NCI-H1694 treated with DMSO at 0.1 percent for 48 hours (cell line): ENCODE measurements at regions not wholly inside any gene's neighbourhood (a gene's known extent, or its start where the extent isn't known, plus 50 kb on each side); places are given as distances from the start of the nearest gene placed in this dataset.
"Not testable (repeated sequence)": the region's sequence is repeated elsewhere in the genome, so short reads cannot be mapped to it uniquely, and the experiment has no call there.

ENCODE experiments used
- DNase-seq: peaks from one replicate; lab custom pipeline; 2025; lab: John Stamatoyannopoulos, UW

DNA sequence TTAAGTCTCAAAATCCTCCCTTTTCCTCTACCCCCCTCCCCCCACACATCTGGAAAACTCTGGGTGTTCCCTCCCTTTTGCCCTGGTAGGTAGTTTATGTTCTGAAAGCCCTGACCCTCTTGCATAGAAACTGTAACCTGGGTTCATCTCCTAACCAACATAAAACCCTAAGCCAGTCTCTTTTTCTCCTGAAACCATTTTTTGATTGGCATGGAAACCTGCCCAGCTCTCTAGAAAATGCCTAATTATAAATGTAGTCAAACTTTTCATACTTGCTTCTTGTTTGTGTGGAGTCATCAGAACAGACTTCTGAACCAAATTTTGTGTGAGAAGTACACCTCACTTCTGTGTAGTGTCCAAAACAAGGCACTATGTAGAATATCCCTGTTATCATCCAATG is 1264.4 kb downstream of the SI start:
- DNase-seq: no peak

DNA sequence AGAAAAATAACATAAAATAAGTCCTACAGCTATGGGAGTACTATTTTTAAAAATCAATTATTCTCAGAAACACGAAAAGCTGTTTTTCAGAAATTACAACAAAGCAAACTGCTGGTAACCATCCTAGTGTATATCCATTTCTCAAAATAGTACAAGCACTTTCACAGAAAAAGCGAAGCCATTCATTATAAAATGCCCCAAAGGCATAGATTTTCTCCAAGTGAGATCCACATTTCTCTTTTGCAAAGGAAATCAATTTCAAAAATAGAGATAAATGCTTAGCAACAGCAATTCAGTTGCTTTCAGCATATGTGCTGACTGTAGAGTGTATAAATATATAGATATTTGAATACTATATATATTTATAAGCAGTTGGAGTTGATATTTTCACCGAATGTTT is 1266.3 kb downstream of the SI start:
- DNase-seq: no peak

- DNase-seq: no peak
Observed at GRCh38 chr3:163809540-163809993, 1268.7 kb downstream of the SI start.

GRCh38 chr3:163786416-163786815 is 1291.9 kb downstream of the SI start:
- no peak for DNase-seq

GRCh38 chr3:163785693-163786092 is 1292.6 kb downstream of the SI start:
- DNase-seq: no peak

DNA sequence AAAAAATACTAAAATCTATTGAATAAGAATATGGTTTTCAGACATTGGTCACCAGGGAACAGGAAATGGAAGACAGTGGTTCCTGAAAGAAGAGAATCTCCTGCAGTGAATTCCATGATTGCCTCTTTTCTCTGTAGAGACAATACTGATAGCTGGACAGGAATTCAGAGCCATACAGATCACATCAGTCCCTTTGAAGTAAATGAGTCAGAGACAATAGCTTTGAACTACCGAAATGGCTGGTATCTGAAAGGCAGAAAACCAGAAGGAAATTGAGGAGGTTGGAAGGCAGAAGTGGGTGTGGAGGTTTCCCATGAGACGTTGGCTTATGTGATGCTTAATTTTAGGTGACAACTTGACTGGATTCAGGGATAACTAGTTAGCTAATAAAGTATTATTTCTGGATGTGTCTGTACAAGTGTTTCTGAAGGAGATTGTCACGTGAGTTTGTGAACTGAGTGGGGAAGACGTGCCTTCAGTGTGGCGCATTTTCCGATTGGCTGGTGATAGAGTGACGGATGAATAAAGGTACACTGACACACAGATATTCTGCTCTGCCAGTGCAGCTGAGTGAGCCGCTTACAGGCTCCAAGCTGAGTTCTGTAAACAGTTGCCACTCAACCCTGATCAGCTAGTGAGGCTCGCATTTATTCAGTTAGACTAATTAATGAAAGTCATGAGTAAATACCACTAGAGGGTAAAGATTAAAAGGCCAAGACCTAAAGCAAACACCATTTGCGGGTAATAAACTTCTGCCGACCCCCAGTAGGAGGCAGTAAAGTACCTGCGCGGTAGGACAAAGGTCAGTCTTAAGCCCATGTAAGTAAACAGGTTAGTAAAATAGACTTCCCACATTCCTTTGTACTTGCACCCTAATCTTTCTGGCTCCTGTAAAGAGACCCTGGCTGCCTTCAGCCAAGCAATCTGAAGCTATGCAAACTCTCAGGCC is 1298.6 kb downstream of the SI start:
- DNase-seq: no peak

GRCh38 chr3:163776743-163777142 is 1301.6 kb downstream of the SI start:
- DNase-seq: no peak

DNA sequence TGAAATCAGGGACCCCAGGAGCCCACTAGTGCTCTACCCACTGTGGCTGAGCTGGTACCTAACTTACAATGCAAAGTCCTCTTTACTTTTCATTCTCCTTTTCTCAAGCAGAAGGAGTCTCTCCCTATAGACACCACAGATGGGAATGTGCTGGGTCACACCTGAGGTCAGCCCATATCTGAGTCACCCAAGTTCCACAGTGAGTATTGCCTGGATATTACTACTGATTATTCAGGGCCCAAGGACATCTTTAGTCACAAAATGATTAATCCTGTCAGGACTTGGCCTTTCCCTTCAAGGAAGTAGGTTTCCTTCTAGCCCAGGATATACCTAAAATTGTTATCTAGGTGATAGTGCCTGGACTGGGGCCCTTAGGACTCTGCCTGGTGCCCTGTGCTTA is 1305.2 kb downstream of the SI start:
- DNase-seq: no peak

DNA sequence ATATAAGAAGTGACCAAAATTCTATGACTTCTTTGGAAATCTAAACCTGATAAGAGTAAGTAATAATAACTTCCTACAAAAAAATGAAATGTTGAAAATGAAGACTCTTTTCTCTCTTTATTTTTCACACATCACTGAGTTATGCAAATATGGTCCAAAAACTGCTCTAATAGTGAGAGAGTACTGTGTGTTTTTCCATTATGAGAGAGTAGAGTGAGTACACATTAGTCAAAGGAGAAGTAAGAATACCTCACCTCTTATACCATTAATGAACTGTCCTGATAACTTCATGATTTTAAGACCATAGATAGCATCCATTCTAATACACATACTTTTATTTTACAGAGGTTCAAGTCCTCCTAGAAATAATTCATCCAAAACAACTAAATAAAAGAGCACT is 1310.2 kb downstream of the SI start:
- DNase-seq: no peak

- DNase-seq: no peak
Observed at GRCh38 chr3:163766112-163766511, 1312.2 kb downstream of the SI start.

GRCh38 chr3:163753033-163753432 is 1325.3 kb downstream of the SI start:
- no peak for DNase-seq

- no peak for DNase-seq
Observed at GRCh38 chr3:163745204-163745603, 1333.1 kb downstream of the SI start.

DNA sequence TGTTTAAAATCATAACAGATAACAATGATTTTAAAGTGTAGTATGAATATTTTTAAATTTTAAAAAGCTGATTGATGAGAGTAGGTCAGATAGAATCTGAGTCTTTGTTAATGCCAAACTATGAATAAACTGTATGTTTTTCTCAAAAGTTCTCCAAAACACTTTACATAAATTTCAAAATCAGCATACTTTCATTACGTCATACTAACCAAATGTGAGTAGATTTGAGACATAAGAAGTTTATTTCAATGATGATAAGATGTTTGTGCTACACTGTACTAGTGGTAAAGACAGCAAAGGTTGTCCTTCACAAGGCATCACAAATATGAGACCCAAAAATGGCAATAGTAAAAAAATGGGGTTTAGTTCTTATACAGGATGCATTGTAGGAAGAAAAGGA is 1342.9 kb downstream of the SI start:
- DNase-seq: no peak

GRCh38 chr3:163730684-163731083 is 1347.6 kb downstream of the SI start:
- no peak for DNase-seq

- no peak for DNase-seq
Observed at GRCh38 chr3:163726125-163726524, 1352.2 kb downstream of the SI start.

- DNase-seq: no peak
Observed at GRCh38 chr3:163722405-163722804, 1355.9 kb downstream of the SI start.

- DNase-seq: no peak
Observed at GRCh38 chr3:163721596-163721995, 1356.7 kb downstream of the SI start.

- DNase-seq: no peak
Observed at GRCh38 chr3:163717377-163717776, 1360.9 kb downstream of the SI start.

DNA sequence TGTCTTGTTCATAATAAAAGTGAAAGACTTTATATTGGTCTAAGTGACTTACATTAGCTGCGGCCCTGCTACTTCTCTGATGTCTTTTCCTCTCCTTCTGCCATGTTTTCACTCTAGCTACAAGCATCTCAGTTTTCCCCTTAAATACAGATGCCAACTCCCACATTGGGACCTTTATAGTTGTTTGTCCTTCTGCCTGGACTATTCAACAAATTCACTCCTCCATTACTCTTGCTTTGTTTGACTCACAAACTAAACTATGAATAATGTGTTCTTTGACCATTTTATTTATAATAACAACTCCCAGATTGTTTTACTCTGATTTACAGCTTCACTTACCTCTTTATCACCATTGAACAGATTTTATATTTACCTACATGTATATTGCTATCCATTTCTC is 1369.9 kb downstream of the SI start:
- DNase-seq: no peak

GRCh38 chr3:163707659-163708058 is 1370.6 kb downstream of the SI start:
- no peak for DNase-seq

GRCh38 chr3:163698221-163698620 is 1380.1 kb downstream of the SI start:
- DNase-seq: not testable (repeated sequence)

DNA sequence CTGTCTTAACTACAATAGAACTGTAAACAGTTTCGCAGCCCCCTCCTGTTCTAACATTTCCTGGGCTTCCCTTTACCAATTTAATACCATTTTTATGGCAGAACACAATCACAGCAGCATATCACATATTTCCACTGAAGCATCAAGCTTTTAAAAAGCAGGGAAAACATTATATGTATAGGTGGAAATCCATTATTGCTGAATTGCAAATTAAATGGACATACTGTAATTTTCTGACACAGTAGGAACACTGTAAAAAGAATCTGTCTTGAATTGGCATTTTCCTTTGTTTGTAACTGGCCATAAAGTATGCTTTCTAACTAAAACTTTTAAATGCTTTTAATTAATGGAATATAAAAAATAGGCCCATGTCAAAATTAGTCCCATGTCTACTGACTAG is 1385.8 kb downstream of the SI start:
- no peak for DNase-seq

- no peak for DNase-seq
Observed at GRCh38 chr3:163684651-163685050, 1393.6 kb downstream of the SI start.

GRCh38 chr3:163672954-163673353 is 1405.3 kb downstream of the SI start:
- no peak for DNase-seq
